Dendritic cell treated with granulocyte-macrophage colony-stimulating factor and Interleukin-4, amounts not matched to agents 40 ng/mL and 50 ng/mL, for 4 days (primary cell): ENCODE measurements at regions not wholly inside any gene's neighbourhood (a gene's known extent, or its start where the extent isn't known, plus 50 kb on each side); places are given as distances from the start of the nearest gene placed in this dataset.
"Not testable (repeated sequence)": the region's sequence is repeated elsewhere in the genome, so short reads cannot be mapped to it uniquely, and the experiment has no call there.

Source experiments
- H3K27ac Mint-ChIP-seq: one replicate; pipeline ENCODE4 v1.8.0; 2022; ENCODE audit warnings: mild to moderate bottlenecking, mixed read lengths
- H3K27me3 Mint-ChIP-seq: one replicate; pipeline ENCODE4 v1.8.0; 2022; ENCODE audit warnings: mild to moderate bottlenecking, mixed read lengths
- H3K36me3 Mint-ChIP-seq: one replicate; pipeline ENCODE4 v1.8.0; 2022; ENCODE audit warnings: low read depth, mixed read lengths
- H3K4me1 Mint-ChIP-seq: one replicate; pipeline ENCODE4 v1.8.0; 2022; ENCODE audit warnings: low read depth, mixed read lengths
- H3K4me3 Mint-ChIP-seq: one replicate; pipeline ENCODE4 v1.8.0; 2022; ENCODE audit warnings: mild to moderate bottlenecking, moderate library complexity, mixed read lengths
- H3K9me3 Mint-ChIP-seq: one replicate; pipeline ENCODE4 v1.8.0; 2022; ENCODE audit warnings: mixed read lengths
- intact Hi-C: fragments of 100-400 bp; cut with micrococcal nuclease; formaldehyde crosslinking; loops from one replicate; pipeline ENCODE4 v1.15.0; 2022

DNA sequence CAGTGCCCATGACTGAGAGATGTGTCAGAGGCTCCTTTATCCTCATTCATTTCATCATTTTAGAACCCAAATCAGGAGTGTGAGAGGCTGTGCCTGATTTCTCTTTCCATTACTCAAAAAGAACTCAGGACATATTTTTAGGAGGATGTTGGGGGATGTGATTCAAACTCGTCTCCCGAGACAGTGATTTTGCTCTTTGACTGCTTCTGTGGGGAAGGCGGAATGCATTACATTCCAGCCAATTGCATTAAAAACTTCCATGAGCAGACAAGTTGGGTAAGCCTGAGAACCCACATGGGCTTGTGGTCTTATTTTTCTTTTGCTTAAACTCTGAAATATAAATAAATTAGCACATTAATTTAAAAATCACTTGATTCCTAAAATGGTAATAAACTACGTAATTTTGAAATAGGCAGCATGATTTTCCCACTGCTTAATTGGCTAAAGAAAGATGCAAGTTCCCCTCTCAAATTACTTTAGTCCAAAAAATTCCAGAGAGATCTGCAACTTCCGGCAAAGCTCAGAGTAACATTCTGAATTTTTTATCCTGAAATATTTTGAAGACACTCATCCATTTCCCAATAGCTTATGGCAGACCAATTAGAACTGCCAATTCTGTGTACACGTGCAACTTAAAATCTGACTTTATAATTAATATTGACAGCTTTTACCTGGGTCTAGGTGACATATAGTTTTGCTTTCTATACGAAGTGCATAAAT, 185.6 kb downstream of the C7orf25 start:
- no peak overlapping the region for H3K27ac Mint-ChIP-seq
- H3K4me1 Mint-ChIP-seq = no peaks in the 10 kb centered on the region
- no peaks in the 10 kb centered on the region for H3K36me3 Mint-ChIP-seq
- H3K9me3 Mint-ChIP-seq = no peaks in the 10 kb centered on the region
- no peaks in the 10 kb centered on the region for H3K27me3 Mint-ChIP-seq
- intact Hi-C loops = no loop called here
- H3K4me3 Mint-ChIP-seq = no peak overlapping the region

DNA sequence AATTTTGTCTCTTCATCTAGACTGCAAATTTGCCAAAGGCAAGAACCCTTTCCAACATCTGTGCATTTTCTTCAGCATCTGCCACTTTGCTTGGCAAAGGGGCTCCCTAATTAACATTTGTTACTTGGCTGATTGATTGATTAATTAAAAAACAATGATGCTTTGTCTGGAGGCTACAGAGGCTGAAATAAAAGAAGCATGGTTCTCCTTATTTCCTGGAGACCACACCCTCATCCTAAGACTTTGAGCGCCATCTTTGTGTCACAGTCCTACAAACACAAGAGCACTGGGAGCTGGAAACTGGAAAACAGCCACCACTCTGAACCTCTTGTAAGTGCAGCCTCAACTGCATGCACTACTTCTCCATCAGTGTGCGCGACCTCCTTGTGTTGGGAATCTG, 189.2 kb downstream of the C7orf25 start:
- Mint-ChIP-seq H3K4me3 (no peak overlapping the region), H3K9me3 (peaks cover 3% of the 10 kb centered on the region), H3K4me1 (no peaks in the 10 kb centered on the region), H3K27ac (no peak overlapping the region), H3K36me3 (no peaks in the 10 kb centered on the region), H3K27me3 (no peaks in the 10 kb centered on the region)
- intact Hi-C loops = no loop called here

DNA sequence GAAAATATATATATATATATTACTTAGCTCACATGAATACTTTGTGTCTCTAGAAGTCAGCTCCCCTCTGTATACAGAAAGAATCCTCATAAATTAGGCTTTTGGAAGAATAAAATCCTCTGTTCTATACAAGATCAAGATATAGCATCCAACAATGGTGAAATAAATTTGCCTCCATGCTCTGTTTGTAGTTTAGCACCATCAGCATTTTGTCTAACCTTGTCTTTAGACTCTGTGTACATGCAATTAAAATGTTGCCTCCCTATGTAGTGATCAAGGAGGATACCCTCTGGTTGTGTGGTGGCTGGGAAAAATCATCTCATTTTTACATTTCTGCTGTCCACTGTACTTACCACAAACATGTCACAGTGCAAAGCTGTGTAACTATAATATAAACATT, 189.7 kb downstream of the C7orf25 start:
- Mint-ChIP-seq H3K27me3 (no peaks in the 10 kb centered on the region), H3K4me1 (no peaks in the 10 kb centered on the region), H3K36me3 (no peaks in the 10 kb centered on the region), H3K4me3 (no peak overlapping the region), H3K27ac (no peak overlapping the region), H3K9me3 (peaks cover 8% of the 10 kb centered on the region)
- intact Hi-C loops = no loop called here

DNA sequence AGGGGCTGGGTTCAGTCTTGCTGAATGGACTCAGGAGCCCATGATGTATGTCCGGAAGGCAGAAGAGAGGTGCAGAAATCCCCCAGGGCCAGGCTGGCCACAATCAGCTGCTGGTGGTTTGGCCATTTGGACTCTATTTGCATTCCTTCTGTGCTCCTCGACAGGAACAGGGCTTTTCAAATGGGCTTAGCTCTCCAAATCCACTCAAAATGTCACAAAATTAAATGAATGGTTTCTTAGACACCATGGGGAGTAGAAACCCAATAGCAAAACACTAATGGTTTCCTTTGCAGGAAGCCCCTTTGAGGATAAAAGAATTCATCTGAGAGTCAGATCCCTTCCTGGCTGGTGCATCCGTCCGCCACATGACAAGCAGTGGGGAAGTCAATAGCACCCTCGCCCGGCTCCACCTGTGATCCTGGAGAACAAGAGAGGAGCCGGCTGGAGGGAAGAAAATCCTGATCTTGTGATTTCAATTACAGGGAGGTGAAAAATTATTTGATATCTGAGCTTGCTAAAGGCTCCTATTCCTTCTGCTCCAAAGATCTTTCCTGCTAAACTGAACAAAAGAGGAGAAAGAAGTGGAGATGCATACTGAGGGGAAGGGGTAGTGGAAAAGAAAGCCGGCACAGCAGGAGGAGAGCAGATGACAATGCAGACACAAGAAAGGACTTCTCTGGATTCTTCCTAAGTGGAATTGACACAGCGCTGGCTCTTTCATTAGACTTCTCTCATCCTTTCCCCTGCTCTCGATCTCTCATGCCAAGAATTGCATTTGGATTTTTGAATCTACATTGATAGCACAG, 190.7 kb downstream of the C7orf25 start:
- H3K27ac Mint-ChIP-seq = no peak overlapping the region
- no peaks in the 10 kb centered on the region for H3K4me1 Mint-ChIP-seq
- H3K36me3 Mint-ChIP-seq = no peaks in the 10 kb centered on the region
- no peak overlapping the region for H3K4me3 Mint-ChIP-seq
- intact Hi-C loops = no loop called here
- no peaks in the 10 kb centered on the region for H3K27me3 Mint-ChIP-seq
- peaks cover 15% of the 10 kb centered on the region for H3K9me3 Mint-ChIP-seq

DNA sequence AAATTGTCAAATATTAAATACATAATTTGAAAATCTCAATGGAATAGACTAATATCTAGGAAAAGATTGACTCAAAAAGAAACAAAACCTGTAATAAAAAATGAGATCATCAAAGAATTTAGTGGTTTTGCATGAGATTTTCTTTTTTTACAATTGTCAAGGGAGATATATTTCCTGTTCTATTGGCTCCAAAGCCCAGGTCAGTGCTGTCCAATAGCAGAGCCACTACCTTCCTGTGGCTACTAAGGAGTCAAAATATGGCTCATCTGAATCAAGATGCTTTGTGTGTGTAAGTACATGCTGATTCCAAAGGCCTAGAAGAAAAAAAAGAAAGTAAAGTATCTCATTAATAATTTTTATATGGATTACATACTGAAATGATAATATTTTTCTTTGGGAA, 191.9 kb downstream of the C7orf25 start:
- intact Hi-C loops = no loop called here
- no peaks in the 10 kb centered on the region for H3K27me3 Mint-ChIP-seq
- H3K36me3 Mint-ChIP-seq = no peaks in the 10 kb centered on the region
- H3K27ac Mint-ChIP-seq = no peak overlapping the region
- no peak overlapping the region for H3K4me3 Mint-ChIP-seq
- H3K9me3 Mint-ChIP-seq = peaks cover 15% of the 10 kb centered on the region
- H3K4me1 Mint-ChIP-seq = no peaks in the 10 kb centered on the region

DNA sequence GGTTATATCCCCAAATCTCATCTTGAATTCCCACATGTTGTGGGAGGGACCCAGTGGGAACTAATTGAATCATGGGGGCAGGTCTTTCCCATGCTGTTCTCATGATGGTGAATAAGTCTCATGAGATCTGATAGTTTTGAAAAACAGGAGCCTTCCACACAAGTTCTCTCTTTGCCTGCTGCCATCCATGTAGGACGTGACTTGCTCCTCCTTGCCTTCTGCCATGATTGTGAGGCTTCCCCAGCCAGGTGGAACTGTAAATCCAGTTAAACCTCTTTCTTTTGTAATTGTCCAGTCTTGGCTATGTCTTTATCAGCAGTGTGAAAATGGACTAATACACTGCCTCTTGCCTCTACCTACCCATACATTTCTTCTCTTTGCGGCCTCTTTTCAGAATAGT, 193.4 kb downstream of the C7orf25 start:
- H3K4me1 Mint-ChIP-seq, H3K27me3 Mint-ChIP-seq, H3K4me3 Mint-ChIP-seq, H3K36me3 Mint-ChIP-seq, H3K27ac Mint-ChIP-seq, intact Hi-C loops: not testable (repeated sequence)
- peaks cover 19% of the 10 kb centered on the region for H3K9me3 Mint-ChIP-seq

DNA sequence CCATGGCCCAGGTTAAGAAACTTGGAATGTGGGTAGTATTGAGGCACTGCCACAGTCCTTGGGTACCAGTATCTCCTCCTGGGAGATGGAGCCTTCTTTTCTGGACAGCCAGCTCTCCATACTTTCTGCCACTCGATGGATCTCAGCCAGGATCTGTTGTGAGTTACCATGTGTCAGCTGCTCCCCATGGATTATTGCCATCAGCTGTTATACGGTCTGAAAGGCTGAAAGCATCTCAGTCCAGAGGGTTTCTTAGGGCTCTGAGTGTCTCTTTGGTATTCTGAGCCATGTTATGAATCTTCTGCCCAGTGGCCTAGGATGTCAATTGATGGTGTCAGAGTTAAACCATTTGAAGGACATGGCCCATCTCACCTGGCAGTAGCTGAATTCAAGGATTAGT, 197.5 kb downstream of the C7orf25 start:
- Mint-ChIP-seq H3K4me3 (no peak overlapping the region), H3K4me1 (no peaks in the 10 kb centered on the region), H3K9me3 (peaks cover 25% of the 10 kb centered on the region), H3K27me3 (no peaks in the 10 kb centered on the region), H3K27ac (no peak overlapping the region), H3K36me3 (no peaks in the 10 kb centered on the region)
- intact Hi-C loops = no loop called here

DNA sequence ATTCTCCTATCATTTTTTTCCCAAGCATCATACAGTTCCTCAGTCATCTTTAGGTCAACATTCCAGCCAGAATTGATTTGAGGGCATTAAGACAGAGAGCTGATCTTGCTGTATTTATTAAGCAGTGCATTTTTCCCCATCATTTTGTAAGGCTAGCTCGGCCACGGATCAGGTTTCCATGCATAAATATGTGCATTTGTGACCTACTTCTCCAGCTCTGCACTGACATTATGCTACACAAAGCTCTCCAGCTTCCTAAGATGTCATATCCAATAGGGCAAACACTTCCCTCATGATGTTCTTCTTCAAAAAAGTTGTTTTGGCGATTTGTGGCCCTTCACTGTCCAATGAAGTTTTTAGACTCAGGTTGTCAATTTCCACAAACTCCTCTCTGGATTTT, 202.6 kb downstream of the C7orf25 start:
- Mint-ChIP-seq H3K4me1 (no peaks in the 10 kb centered on the region), H3K36me3 (no peaks in the 10 kb centered on the region), H3K4me3 (no peak overlapping the region), H3K27ac (no peak overlapping the region), H3K27me3 (no peaks in the 10 kb centered on the region), H3K9me3 (peaks cover 17% of the 10 kb centered on the region)
- intact Hi-C loops = no loop called here

DNA sequence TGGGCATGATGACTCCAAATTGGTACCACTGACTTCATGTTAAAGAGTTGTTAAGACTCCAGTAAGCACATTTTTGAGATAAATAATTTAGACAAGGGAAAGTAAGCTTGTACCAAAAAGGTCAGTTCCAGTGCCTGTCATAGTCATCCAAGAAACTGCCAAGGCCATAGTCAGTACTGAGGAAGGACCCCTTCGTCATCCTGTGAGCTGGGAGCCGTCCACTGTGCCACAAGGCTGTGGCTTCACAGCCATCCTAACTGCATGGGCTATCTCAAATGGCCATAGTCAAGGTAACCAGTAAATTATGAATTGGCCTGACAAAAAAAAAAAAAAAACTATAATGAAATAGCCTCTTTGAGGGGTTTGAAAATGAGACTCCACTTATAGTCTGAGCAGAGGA, 207.2 kb downstream of the C7orf25 start:
- H3K9me3 Mint-ChIP-seq = peaks cover 9% of the 10 kb centered on the region
- no peaks in the 10 kb centered on the region for H3K36me3 Mint-ChIP-seq
- no peak overlapping the region for H3K4me3 Mint-ChIP-seq
- no peaks in the 10 kb centered on the region for H3K27me3 Mint-ChIP-seq
- no peaks in the 10 kb centered on the region for H3K4me1 Mint-ChIP-seq
- no peak overlapping the region for H3K27ac Mint-ChIP-seq
- intact Hi-C loops = no loop called here

DNA sequence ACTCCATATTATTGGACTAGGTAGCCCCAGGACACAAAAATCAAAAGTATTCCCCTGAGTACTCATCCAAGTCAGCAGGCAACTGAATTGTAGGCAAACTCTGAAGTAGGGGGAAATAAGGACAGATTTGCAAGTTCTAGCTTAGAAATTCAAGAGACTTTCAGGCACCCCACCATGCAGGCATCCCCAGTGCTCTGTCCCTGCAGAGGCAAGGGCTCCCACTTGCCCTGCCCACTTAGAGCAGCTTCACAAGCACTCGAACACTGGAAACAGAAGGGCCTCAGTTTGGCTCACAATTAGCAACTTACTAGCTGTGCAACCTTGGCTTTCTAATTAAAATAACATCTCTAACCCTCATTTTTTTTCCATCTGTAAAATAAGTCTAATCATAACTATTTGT, 209.2 kb downstream of the C7orf25 start:
- intact Hi-C loops = no loop called here
- H3K27me3 Mint-ChIP-seq = no peaks in the 10 kb centered on the region
- no peak overlapping the region for H3K4me3 Mint-ChIP-seq
- no peaks in the 10 kb centered on the region for H3K36me3 Mint-ChIP-seq
- H3K27ac Mint-ChIP-seq = no peak overlapping the region
- H3K4me1 Mint-ChIP-seq = no peaks in the 10 kb centered on the region
- no peaks in the 10 kb centered on the region for H3K9me3 Mint-ChIP-seq

DNA sequence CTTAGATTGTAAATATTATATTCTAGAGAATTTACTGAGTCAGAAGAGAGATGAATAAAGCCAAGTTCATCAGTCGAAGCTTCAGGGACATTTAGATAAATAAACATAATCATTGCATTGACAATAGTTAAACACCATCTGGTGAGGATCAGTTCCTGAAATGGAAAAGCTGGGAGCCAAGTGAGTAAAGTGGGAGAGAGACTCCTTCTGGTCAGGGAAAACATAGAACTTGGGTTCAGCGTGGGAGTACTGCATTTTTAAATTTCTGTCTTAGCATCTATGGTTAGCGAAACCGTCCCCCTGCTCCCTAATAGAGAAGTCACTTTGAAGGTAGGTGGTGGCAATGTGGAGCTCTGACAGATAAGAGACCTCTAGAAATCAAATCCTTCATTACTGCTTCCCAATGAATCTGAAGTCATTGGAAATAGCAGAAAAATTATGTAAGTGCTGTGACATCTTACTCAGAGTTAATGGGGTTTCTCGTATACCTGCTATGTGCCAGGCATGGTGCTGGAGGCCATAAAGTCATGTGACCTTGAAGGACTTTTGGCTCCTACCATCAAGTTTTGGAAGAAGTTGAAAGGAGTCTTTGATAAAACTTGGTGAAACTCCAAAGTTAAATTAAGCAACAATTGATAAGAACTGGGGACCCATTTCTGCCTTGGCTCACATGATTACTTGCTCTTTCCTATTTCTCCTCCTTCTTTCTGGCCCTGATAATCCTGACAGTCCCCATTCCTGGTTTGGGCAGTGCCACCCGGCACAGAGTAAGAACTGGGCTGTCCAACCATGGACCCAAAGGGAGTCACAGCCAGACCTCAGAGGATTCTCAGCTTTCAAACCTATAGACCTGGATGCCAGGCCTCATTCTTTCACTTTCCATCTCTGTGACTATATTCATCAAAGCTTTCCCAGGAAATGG, 211.2 kb downstream of the C7orf25 start:
- Mint-ChIP-seq H3K4me3 (no peak overlapping the region), H3K27ac (no peak overlapping the region)
- intact Hi-C loops = no loop called here

DNA sequence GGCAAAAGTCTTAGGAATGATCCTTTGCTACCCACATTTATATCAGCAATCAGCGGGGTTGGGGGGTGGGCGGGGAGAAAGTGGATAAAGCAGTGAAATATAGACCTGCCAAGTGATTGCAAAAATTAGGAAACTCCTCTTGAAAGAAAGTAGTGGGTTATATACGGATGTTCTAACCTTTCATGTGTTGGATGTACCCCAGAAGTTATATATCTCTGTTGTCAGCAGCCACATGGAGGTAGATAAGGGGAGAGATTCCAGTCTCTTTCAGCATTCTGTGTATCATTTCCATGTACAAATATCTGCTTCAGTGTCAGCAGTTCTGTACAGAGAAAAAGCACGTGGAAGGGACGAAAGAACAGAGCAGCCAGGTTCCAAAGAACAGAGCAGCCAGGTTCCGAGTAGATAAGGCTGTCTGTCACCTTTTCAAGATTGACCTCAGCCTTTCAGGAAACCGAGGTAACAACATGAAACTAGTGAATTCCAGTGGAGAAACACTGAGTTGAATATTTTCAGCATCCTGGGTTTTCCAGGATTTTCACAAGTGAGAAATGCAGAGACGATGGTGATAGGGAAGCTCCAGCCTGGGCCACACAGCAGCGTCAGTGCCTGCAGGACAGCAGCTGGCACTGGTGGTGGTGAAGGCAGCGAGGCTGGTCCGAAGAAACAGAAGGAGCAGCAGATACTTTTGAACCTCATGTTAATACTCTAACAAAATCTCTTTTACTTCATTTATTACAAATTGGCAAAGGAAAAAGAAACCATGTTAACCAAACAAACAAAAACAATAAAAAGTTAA, 212.3 kb downstream of the C7orf25 start:
- Mint-ChIP-seq H3K27ac (no peak overlapping the region), H3K4me3 (no peak overlapping the region), H3K9me3 (no peaks in the 10 kb centered on the region), H3K36me3 (no peaks in the 10 kb centered on the region), H3K27me3 (no peaks in the 10 kb centered on the region), H3K4me1 (no peaks in the 10 kb centered on the region)
- intact Hi-C loops = no loop called here

More for the DNA sequence above, 211.2 kb downstream of the C7orf25 start:
- H3K27me3 Mint-ChIP-seq = no peaks in the 10 kb centered on the region
- no peaks in the 10 kb centered on the region for H3K4me1 Mint-ChIP-seq
- no peaks in the 10 kb centered on the region for H3K9me3 Mint-ChIP-seq
- no peaks in the 10 kb centered on the region for H3K36me3 Mint-ChIP-seq

DNA sequence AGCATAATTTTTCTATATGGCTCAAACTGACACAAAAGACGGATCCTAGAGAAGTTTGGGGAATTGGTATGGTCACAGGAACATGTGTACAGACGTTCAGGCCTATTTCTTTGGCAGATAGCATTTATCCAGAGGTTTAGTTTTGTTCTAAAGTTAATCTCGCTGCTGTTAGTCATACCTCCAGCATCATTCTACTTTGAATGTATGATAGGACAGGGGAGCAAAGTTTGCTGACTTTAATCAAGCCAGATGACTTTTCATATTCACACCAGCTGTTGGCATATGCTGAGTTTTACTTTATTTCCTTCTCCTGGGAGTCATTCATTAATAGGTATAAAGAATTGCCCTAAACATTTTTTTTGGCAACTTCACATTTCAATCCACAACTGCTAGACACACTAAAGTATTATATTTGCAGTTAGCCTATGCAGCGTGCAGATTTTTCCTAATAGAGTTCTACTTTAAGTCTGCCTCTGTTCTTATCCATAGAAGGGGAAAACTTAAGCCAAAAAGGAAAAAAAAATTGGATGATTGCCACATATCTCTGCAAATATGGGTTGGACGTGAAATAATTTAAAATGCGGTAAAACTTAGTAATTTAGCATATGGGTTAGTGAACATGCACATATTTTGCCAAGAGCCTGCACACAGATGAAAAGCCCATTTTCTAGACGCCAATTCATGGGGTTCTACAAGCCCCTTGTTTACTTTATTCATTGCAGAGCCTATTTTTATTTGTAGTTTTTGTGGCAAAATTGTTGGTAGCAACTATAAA, 213.1 kb downstream of the C7orf25 start:
- intact Hi-C loops = no loop called here
- no peak overlapping the region for H3K27ac Mint-ChIP-seq
- no peaks in the 10 kb centered on the region for H3K27me3 Mint-ChIP-seq
- H3K9me3 Mint-ChIP-seq = no peaks in the 10 kb centered on the region
- no peaks in the 10 kb centered on the region for H3K4me1 Mint-ChIP-seq
- no peak overlapping the region for H3K4me3 Mint-ChIP-seq
- H3K36me3 Mint-ChIP-seq = no peaks in the 10 kb centered on the region
